Mesendoderm (in vitro differentiated cells): ENCODE measurements at regions not wholly inside any gene's neighbourhood (a gene's known extent, or its start where the extent isn't known, plus 50 kb on each side); places are given as distances from the start of the nearest gene placed in this dataset.

Experiments used
- DNase-seq: peaks from one replicate; pipeline ENCODE4 v3.0.0; 2013
- H2AK5ac ChIP-seq: 2 replicates; pipeline ENCODE4 v1.6.1; 2013; ENCODE audit warnings: low read length, inconsistent platforms
- H2BK120ac ChIP-seq: 2 replicates; pipeline ENCODE4 v1.6.1; 2013; ENCODE audit warnings: low read depth, mild to moderate bottlenecking, low read length, moderate library complexity, mixed read lengths
- H2BK15ac ChIP-seq: replicated peaks from 2 replicates; pipeline ENCODE4 v1.6.1; 2013; ENCODE audit warnings: low read depth, mild to moderate bottlenecking, moderate library complexity
- H2BK5ac ChIP-seq: 2 replicates; pipeline ENCODE4 v1.6.1; 2013; ENCODE audit warnings: low read length, inconsistent platforms
- H3K18ac ChIP-seq: 2 replicates; pipeline ENCODE4 v1.6.1; 2013; ENCODE audit warnings: mild to moderate bottlenecking, low read length, mixed read lengths
- H3K23ac ChIP-seq: one replicate; pipeline ENCODE4 v1.6.1; 2013; ENCODE audit warnings: low read length
- H3K27ac ChIP-seq: 2 replicates; pipeline ENCODE4 v1.5.1; 2013; ENCODE audit warnings: low read depth, mild to moderate bottlenecking, inconsistent platforms, low read length, moderate library complexity
- H3K27me3 ChIP-seq: 2 replicates; pipeline ENCODE4 v1.6.1; 2013; ENCODE audit warnings: low read length, control low read depth, mild to moderate bottlenecking, inconsistent platforms; ENCODE audit not compliant: insufficient read depth, poor library complexity
- H3K36me3 ChIP-seq: 2 replicates; pipeline ENCODE4 v1.6.1; 2013; ENCODE audit warnings: low read length, inconsistent platforms; ENCODE audit not compliant: control insufficient read depth, insufficient read depth
- H3K4ac ChIP-seq: one replicate; pipeline ENCODE4 v1.6.1; 2013; ENCODE audit warnings: low read depth, mild to moderate bottlenecking, low read length, moderate library complexity
- H3K4me1 ChIP-seq: 2 replicates; pipeline ENCODE4 v1.6.1; 2013; ENCODE audit warnings: low read depth, low read length, inconsistent platforms; ENCODE audit not compliant: control insufficient read depth
- H3K4me2 ChIP-seq: 2 replicates; pipeline ENCODE4 v1.6.1; 2013; ENCODE audit warnings: low read length
- H3K4me3 ChIP-seq: 2 replicates; pipeline ENCODE4 v1.5.1; 2013; ENCODE audit warnings: mild to moderate bottlenecking, low read length
- H3K56ac ChIP-seq: one replicate; pipeline ENCODE4 v1.6.1; 2013; ENCODE audit warnings: low read length
- H3K79me1 ChIP-seq: 2 replicates; pipeline ENCODE4 v1.6.1; 2013; ENCODE audit warnings: low read length, inconsistent platforms
- H3K79me2 ChIP-seq: 2 replicates; pipeline ENCODE4 v1.6.1; 2013; ENCODE audit warnings: mild to moderate bottlenecking, low read length; ENCODE audit not compliant: control insufficient read depth, insufficient read depth
- H3K9ac ChIP-seq: 2 replicates; pipeline ENCODE4 v1.6.1; 2013; ENCODE audit warnings: low read length, inconsistent platforms
- H4K5ac ChIP-seq: one replicate; pipeline ENCODE4 v1.6.1; 2013; ENCODE audit warnings: low read length
- H4K8ac ChIP-seq: one replicate; pipeline ENCODE4 v1.6.1; 2013; ENCODE audit warnings: low read depth, mild to moderate bottlenecking, control low read depth, low read length, moderate library complexity
- WGBS: extraction: QIAGEN DNeasy Blood & Tissue Kit; methylation state at CpG from one replicate; pipeline ENCODE4 v1.1.7; 2013; ENCODE audit warnings: low lambda C conversion rate, missing lambda C conversion rate; ENCODE audit not compliant: insufficient coverage; ENCODE audit errors: extremely low coverage; 5-methylcytosine and 5-hydroxymethylcytosine counted together

- Histone ChIP-seq H2BK15ac (no peak overlapping the region), H4K5ac (no peak overlapping the region), H3K27ac (no peak overlapping the region)
These were observed 348.8 kb upstream of the CLINT1 start for GRCh38 chr5:158207733-158208132.

GRCh38 chr5:158205992-158206391 is 347.0 kb upstream of the CLINT1 start:
- no peak overlapping the region for H3K18ac ChIP-seq
- H2AK5ac ChIP-seq: no peak overlapping the region
- no peak overlapping the region for H2BK15ac ChIP-seq
- H3K27ac ChIP-seq: no peak overlapping the region
- no CpG with 5 or more reads among the region's 2 CpGs for WGBS
- no peak overlapping the region for H2BK120ac ChIP-seq
- no peaks in the 10 kb centered on the region for H3K27me3 ChIP-seq
- no peak overlapping the region for H3K9ac ChIP-seq
- no peak overlapping the region for H3K4ac ChIP-seq
- H3K4me2 ChIP-seq: no peak overlapping the region
- H3K23ac ChIP-seq: no peak overlapping the region
- H3K36me3 ChIP-seq: no peaks in the 10 kb centered on the region
- H3K56ac ChIP-seq: no peak overlapping the region
- H4K5ac ChIP-seq: no peak overlapping the region
- H4K8ac ChIP-seq: no peak overlapping the region
- no peaks in the 10 kb centered on the region for H3K79me1 ChIP-seq
- H3K4me1 ChIP-seq: no peaks in the 10 kb centered on the region
- H3K4me3 ChIP-seq: no peak overlapping the region
- no peak for DNase-seq
- H3K79me2 ChIP-seq: no peaks in the 10 kb centered on the region
- H2BK5ac ChIP-seq: no peak overlapping the region

More at GRCh38 chr5:158207733-158208132, 348.8 kb upstream of the CLINT1 start:
- H3K4ac ChIP-seq: no peak overlapping the region
- no peaks in the 10 kb centered on the region for H3K36me3 ChIP-seq
- H3K27me3 ChIP-seq: no peaks in the 10 kb centered on the region
- H3K4me2 ChIP-seq: no peak overlapping the region
- no peak for DNase-seq
- H4K8ac ChIP-seq: no peak overlapping the region
- no peak overlapping the region for H3K23ac ChIP-seq
- H3K56ac ChIP-seq: no peak overlapping the region
- no peaks in the 10 kb centered on the region for H3K79me1 ChIP-seq
- no peak overlapping the region for H3K4me3 ChIP-seq
- WGBS: no CpG with 5 or more reads among the region's 10 CpGs
- H3K18ac ChIP-seq: no peak overlapping the region
- H3K4me1 ChIP-seq: no peaks in the 10 kb centered on the region
- H2BK5ac ChIP-seq: no peak overlapping the region
- no peak overlapping the region for H3K9ac ChIP-seq
- H2AK5ac ChIP-seq: no peak overlapping the region
- H3K79me2 ChIP-seq: no peaks in the 10 kb centered on the region
- no peak overlapping the region for H2BK120ac ChIP-seq

GRCh38 chr5:158203261-158203660 is 344.3 kb upstream of the CLINT1 start:
- no peaks in the 10 kb centered on the region for H3K36me3 ChIP-seq
- no peak overlapping the region for H4K5ac ChIP-seq
- H3K18ac ChIP-seq: no peak overlapping the region
- no peak overlapping the region for H3K27ac ChIP-seq
- no peak overlapping the region for H2BK5ac ChIP-seq
- H3K9ac ChIP-seq: no peak overlapping the region
- peaks cover 5% of the 10 kb centered on the region for H3K4me1 ChIP-seq
- H3K79me1 ChIP-seq: no peaks in the 10 kb centered on the region
- DNase-seq: peak; percentile 16
- no peaks in the 10 kb centered on the region for H3K27me3 ChIP-seq
- no peak overlapping the region for H3K4me2 ChIP-seq
- H3K79me2 ChIP-seq: no peaks in the 10 kb centered on the region
- H2BK120ac ChIP-seq: no peak overlapping the region
- no peak overlapping the region for H4K8ac ChIP-seq
- H2BK15ac ChIP-seq: no peak overlapping the region
- no peak overlapping the region for H3K4ac ChIP-seq
- WGBS: no CpG with 5 or more reads among the region's 8 CpGs
- H3K4me3 ChIP-seq: no peak overlapping the region
- no peak overlapping the region for H3K23ac ChIP-seq
- H2AK5ac ChIP-seq: no peak overlapping the region
- no peak overlapping the region for H3K56ac ChIP-seq

- no peak overlapping the region for H2BK15ac ChIP-seq
- H4K5ac ChIP-seq: no peak overlapping the region
- no peak overlapping the region for H2AK5ac ChIP-seq
- no peak overlapping the region for H3K9ac ChIP-seq
- H3K79me2 ChIP-seq: no peaks in the 10 kb centered on the region
- H3K4me2 ChIP-seq: no peak overlapping the region
- no peak overlapping the region for H3K18ac ChIP-seq
- H2BK5ac ChIP-seq: no peak overlapping the region
- no peak overlapping the region for H3K23ac ChIP-seq
- H4K8ac ChIP-seq: no peak overlapping the region
- no peaks in the 10 kb centered on the region for H3K27me3 ChIP-seq
- no peak for DNase-seq
- peaks cover 9% of the 10 kb centered on the region for H3K4me1 ChIP-seq
- H3K56ac ChIP-seq: no peak overlapping the region
- no peak overlapping the region for H3K4ac ChIP-seq
- H3K36me3 ChIP-seq: no peaks in the 10 kb centered on the region
- no peak overlapping the region for H3K4me3 ChIP-seq
- H3K27ac ChIP-seq: no peak overlapping the region
- H3K79me1 ChIP-seq: no peaks in the 10 kb centered on the region
- H2BK120ac ChIP-seq: no peak overlapping the region
- no CpG with 5 or more reads among the region's 7 CpGs for WGBS
These were observed 343.9 kb upstream of the CLINT1 start for GRCh38 chr5:158202801-158203200.

GRCh38 chr5:158200619-158201018 is 341.7 kb upstream of the CLINT1 start:
- DNase-seq: no peak
- Histone ChIP-seq H3K23ac (no peak overlapping the region), H3K4me3 (no peak overlapping the region), H3K79me2 (no peaks in the 10 kb centered on the region), H3K4ac (no peak overlapping the region), H4K5ac (no peak overlapping the region), H3K27ac (no peak overlapping the region), H3K36me3 (no peaks in the 10 kb centered on the region), H3K4me1 (peaks cover 9% of the 10 kb centered on the region), H2BK5ac (no peak overlapping the region), H3K9ac (no peak overlapping the region), H3K18ac (no peak overlapping the region), H2BK15ac (no peak overlapping the region), H4K8ac (no peak overlapping the region), H3K4me2 (no peak overlapping the region), H3K27me3 (no peaks in the 10 kb centered on the region), H2BK120ac (no peak overlapping the region), H2AK5ac (no peak overlapping the region), H3K79me1 (no peaks in the 10 kb centered on the region), H3K56ac (no peak overlapping the region)
- WGBS: no CpG with 5 or more reads among the region's 4 CpGs

GRCh38 chr5:158198636-158199035 is 339.7 kb upstream of the CLINT1 start:
- Histone ChIP-seq H3K23ac (no peak overlapping the region), H3K79me2 (no peaks in the 10 kb centered on the region), H2BK5ac (no peak overlapping the region), H3K4me1 (peaks cover 9% of the 10 kb centered on the region), H3K9ac (no peak overlapping the region), H3K27ac (no peak overlapping the region), H3K4me2 (no peak overlapping the region), H3K56ac (no peak overlapping the region), H2AK5ac (no peak overlapping the region), H3K79me1 (no peaks in the 10 kb centered on the region), H4K5ac (no peak overlapping the region), H4K8ac (no peak overlapping the region), H3K4me3 (no peak overlapping the region), H2BK15ac (no peak overlapping the region), H3K27me3 (no peaks in the 10 kb centered on the region), H3K18ac (no peak overlapping the region), H3K4ac (no peak overlapping the region), H2BK120ac (no peak overlapping the region), H3K36me3 (no peaks in the 10 kb centered on the region)
- DNase-seq: peak; percentile 81
- no CpG with 5 or more reads among the region's 6 CpGs for WGBS
